Activated T-helper 1 cell treated with anti-CD3 and anti-CD28 coated beads, Interleukin-2, amount 50 U/mL, for 16 hours (primary cell): ENCODE measurements at regions not wholly inside any gene's neighbourhood (a gene's known extent, or its start where the extent isn't known, plus 50 kb on each side); places are given as distances from the start of the nearest gene placed in this dataset.

Source experiments
- DNase-seq, 2 donors: peaks; one replicate each; pipeline ENCODE4 v3.0.0-alpha.2; 2020; ENCODE audit warnings: low read depth in 1 of 2, low spot score in 1 of 2

DNA sequence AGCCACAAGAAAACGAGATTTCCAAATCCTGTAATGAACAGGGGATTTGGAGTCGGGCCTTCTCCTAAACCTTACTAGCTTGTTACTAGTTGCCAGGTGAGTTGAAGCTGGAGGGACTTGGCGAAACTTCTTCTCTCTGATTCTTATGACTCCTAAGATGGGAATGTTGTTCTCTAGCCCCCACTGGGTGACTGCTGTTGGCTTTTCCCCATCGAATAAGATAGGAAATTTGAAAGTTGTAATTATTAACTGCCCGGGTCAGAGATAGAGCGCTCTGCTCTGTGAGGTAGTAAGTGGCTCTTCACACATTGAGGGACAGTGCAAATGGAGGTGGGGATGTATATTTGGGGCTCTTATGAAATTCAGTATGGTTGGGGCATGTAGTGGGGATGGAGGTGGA, 111.2 kb upstream of the MBNL2 start:
- DNase-seq: no peak

DNA sequence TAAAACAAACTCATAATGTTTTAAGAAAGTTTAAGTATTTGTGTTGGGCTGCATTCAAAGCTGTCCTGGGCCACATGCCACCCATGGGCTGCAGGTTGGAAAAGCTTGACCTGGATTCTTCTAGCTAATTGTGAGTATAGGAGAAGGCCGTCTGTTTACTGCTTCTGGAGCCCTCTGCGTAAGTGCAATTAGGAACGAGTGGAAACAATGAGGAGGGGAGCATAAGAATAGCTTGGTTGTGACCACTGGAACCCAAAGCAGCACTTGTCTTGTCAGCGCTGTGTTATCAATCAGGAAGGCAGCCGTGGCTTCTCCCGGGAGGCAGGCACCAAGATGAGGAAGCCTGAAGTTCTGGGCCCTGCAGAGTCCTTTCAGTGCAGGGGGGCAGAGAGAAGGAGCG, 110.4 kb upstream of the MBNL2 start:
- DNase-seq: no peak

- DNase-seq: no peak
Measured at GRCh38 chr13:97112446-97113152, 109.5 kb upstream of the MBNL2 start.

DNA sequence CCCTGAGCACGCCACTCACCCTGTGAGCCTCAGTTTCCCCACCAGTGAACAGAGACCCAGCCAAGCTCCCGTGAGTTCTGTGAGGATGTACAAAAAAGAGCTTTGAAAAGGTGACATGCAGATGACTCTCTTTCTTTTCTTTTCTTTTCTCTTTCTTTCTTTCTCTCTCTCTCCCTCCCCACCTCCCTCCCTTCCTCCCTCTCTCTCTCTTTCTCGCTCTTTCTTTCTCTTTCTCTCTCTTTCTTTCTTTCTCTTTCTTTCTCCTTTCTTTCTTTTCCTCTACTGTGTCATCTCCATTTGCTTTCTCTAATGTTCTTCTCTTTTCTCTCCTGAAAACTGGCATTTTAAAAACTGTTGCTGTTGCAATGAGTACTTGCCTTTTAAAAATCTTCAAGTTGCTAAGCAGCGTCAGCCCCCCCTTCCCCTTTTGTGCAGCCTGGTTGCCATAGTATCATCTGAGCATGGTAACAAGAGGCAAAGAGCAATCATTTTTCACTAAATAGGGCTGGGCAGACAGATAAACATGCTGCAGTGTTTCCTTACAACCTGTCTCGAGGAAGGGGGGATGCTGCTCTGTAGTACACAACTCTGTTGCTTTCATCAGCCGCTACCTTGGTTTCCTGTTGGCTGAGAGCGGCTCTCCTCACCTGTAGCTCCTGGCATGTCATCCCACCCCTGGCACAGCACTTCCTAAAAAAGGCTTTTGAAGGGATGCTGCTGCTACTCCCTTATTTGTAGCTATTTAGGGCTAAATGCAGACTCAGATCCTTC, 108.7 kb upstream of the MBNL2 start:
- no peak for DNase-seq

- no peak for DNase-seq
Measured at GRCh38 chr13:97114651-97115050, 107.5 kb upstream of the MBNL2 start.

DNA sequence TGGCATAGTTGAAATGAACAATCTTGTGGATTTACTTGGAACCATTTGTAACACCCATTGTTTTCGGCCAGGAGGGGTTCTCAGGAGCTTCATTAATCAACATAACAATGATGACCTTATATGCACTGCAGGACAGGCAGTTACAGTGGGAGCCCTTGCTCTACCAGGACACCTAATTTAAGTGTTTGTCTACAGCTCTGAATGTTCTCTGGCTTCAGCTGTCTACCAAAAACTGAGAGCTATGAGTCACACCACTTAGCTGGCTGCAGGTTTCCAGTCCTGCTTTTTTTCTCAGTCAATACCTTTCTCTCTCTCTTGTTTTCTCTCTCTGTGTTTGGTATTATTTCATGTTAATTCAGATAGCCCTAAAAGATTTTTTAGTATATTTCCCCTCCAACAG, 105.4 kb upstream of the MBNL2 start:
- no peak for DNase-seq

- DNase-seq: no peak
Measured at GRCh38 chr13:97117388-97117910, 104.7 kb upstream of the MBNL2 start.

DNA sequence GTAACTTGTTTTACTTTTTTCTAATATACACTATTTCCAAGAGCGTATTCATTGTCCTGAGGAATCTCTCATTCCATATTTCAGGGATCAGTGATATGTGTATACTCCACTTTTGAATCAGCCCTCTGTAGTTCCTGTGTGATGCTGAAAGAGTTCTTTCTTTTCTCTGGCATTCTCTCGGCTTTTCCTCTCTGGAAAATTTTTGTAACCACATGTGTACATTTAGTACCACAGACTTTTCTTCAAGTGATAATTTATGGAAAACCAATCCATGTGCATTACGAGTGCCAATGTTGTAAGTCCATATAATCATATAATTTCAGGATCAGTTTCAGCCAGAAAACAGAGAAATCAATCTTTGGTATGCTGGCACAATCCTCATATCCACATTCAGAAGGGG, 102.2 kb upstream of the MBNL2 start:
- DNase-seq: no peak

DNA sequence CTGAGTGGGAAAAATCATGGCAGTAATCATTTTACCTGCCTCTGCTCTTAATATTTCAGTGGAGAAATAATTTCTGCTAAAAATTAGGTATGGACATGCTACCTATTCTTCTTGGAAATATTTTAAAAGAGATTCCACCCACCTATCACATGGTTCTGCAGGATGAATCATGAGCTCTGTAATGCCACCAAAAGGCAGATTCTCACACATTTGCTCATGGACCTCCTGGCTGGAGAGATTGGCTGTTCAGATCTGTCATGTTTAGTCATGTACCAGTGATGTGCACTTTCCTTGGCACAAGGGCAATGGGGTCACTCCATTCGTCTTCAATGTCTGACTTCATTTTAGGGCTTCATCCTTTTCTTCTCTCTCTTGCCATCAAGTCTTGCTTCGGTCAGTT, 101.8 kb upstream of the MBNL2 start:
- no peak for DNase-seq

DNA sequence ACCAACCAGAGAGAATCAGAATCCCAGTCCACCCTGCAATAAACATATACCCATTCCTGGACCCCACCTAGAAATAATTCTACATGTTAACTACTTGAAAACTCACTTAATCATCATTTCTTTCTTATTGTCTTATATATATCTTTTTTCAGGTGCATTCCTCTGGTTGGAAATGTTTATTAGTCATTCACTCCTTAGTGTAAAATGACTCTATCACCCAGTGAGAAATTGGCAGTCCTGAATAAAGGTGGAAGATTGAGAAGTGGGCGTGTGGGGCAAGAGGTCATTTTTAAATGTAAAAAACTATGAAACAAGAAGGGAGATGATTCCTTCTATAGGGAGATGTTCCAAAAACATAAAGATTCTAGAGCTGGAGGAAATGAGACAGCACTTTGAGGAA, 101.2 kb upstream of the MBNL2 start:
- no peak for DNase-seq

DNA sequence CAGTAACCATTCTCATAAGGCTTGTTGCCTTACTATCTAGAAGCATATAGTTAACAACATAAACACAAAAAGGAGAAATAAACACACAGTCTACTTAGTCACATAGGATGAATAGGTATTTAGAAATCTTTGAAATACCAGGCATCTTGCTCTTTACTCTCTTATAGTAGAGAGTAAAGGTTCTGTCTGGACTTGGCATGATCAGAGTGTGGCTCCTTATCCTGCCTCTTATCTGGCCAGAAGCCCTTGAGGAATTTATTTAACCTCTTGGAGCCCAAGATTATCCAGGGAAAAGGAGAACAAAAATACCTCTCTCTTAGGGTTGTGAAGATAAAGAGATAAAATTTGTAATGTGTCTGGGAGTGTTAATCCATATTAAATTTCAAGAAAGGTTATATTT, 100.2 kb upstream of the MBNL2 start:
- DNase-seq: no peak

DNA sequence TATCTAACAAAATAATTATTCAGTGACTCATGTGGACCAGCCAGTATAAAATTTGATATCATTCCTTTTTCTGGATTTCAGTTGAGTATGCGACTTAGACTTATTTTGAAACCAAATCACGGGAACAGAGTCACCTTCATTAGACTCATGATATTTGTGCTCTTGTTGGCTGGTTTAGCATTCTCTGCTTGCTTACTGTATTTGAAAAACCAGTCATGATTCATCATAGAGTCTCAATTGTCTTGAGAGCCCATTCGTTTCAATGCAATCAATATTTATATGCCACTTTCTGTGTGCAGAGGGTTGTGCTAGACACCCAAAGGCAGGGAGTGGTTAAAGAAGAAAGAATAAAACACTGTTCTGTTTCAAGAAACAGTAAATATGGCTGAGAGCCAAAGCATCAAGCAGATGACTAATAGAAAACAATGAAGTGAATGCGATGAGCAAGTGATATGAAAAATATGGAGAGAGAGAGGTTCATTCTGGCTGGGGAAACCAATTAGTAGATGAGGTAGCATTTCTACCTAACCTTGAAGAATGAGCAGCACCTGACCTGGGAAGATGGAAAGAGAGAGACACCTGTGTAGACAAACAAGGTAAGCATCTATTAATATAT, 99.6 kb upstream of the MBNL2 start:
- no peak for DNase-seq

DNA sequence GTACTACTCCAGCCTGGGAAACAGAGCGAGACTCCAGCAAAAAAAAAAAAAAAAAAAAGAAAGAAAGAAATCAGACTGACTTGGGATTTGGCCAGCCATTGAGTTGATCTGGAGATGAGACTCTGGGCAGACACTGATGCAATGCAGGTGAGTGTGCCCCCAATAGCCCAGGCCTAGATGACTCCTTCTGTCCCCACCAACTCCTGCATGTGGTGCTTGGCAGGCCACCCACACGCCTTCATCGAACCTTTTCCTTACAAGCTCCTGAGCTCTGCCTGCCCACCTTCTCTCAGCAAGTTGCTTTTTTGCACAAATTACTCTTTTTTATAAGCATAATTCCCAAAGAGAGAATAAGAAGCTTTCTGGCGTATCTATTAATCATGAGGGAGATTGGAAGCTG, 97.9 kb upstream of the MBNL2 start:
- DNase-seq: no peak

- no peak for DNase-seq
Measured at GRCh38 chr13:97124915-97125809, 97.0 kb upstream of the MBNL2 start.

- no peak for DNase-seq
Measured at GRCh38 chr13:97125810-97126738, 96.1 kb upstream of the MBNL2 start.

- DNase-seq: no peak
Measured at GRCh38 chr13:97127842-97128241, 94.3 kb upstream of the MBNL2 start.

DNA sequence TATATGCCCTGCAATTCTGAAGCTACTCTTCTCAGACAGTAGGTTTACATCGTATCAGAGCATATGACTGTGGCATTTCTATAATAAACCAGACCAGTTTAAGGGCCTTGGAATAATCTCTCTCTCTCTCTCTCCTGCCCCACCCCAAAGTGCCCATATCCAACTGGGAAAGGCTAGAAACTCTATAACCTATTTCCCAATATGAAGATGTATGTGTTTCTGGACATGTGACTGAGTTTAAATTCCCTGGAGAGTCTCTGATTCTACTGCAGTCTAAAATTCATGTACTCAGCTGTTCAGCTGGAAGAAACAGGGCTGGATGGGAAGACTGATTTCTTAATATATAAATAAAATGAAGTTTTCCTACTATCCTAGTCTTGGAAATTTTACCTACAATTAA, 91.9 kb upstream of the MBNL2 start:
- no peak for DNase-seq

GRCh38 chr13:97131447-97131846, 90.7 kb upstream of the MBNL2 start:
- DNase-seq: no peak

DNA sequence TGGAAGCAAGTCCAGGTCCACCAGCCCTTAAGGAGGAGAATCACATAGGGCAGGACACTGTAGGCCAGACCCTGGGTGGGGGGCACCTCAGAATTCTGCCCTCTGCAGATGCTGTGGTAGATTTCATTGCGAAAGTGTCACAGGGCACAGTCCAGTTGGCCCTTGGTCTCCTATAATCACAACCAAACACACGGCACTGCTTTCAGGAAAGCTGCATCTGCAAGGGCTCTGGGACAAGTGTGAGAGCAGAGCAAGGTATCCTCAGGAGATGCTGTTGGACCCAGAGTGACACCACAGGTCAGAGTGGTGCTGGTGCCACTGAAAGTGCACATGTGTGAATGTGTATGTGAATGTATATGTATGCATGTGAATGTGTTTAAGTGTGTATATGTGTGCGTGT, 88.6 kb upstream of the MBNL2 start:
- DNase-seq: no peak

DNA sequence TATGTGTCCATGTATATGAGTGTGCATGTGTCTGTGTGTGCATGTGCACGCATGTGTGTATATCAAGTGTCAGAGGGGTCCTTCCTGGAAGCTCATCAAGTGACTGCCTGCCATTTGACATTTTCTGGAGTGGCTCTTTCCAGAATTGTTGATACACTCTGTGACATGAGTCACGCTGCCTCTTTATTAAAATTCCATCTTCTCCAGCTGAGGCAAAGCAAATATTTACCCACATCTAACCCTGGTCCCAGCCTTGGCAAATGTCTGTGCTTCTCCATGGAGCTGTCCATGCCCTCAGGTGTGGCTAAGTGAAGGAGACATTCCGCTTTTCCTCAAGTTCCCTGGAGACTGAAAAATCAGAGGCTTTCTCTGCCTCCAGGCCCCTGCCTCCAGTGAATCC, 88.2 kb upstream of the MBNL2 start:
- DNase-seq: no peak
